ENCODE measurements at regions not wholly inside any gene's neighbourhood (a gene's known extent, or its start where the extent isn't known, plus 50 kb on each side); places are given as distances from the start of the nearest gene placed in this dataset.

GRCh38 chr7:22895140-22895827 is 72.6 kb upstream of the TOMM7 start:
- TF ChIP-seq ZNF274 (IDR thresholded peaks at IDR 0.05; ENCODE audit: low read depth, low read length), result no peak
- no peak for TF ChIP-seq YY1 (IDR thresholded peaks at IDR 0.05; ENCODE audit: insufficient read depth, insufficient read length)
